WTC11 (cell line): ENCODE measurements at regions not wholly inside any gene's neighbourhood (a gene's known extent, or its start where the extent isn't known, plus 50 kb on each side); places are given as distances from the start of the nearest gene placed in this dataset.

ENCODE experiments used
- ATAC-seq: fragments of 200-7000 bp; cut with Tn5 transposase; 2 replicates; pipeline ENCODE4 v1.10.0; 2021; ENCODE audit warnings: mild to moderate bottlenecking, moderate library complexity
- CTCF ChIA-PET: fragments of 300-600 bp; sonication (Branson Sonifier 250); formaldehyde crosslinking; loops from one replicate; lab custom pipeline; 2021; ENCODE audit warnings: antibody characterized with exemption; lab: Charles Lee
- POLR2A ChIA-PET: fragments of 350-600 bp; sonication (Branson Sonifier 250); formaldehyde crosslinking; loops from one replicate; lab custom pipeline; 2021; ENCODE audit warnings: antibody characterized with exemption; lab: Charles Lee
- DNase-seq: peaks from one replicate; pipeline ENCODE4 v3.0.0; 2021; ENCODE audit warnings: low spot score
- H3K27ac Mint-ChIP-seq: 2 replicates; pipeline ENCODE4 v1.8.0; 2021; ENCODE audit warnings: mixed read lengths
- H3K27me3 Mint-ChIP-seq: 2 replicates; pipeline ENCODE4 v1.8.0; 2021; ENCODE audit warnings: low read depth, mild to moderate bottlenecking, moderate library complexity, mixed read lengths
- H3K36me3 Mint-ChIP-seq: 2 replicates; pipeline ENCODE4 v1.8.0; 2021; ENCODE audit warnings: mixed read lengths
- H3K4me1 Mint-ChIP-seq: 2 replicates; pipeline ENCODE4 v1.8.0; 2022; ENCODE audit warnings: mixed read lengths
- H3K4me3 Mint-ChIP-seq: 2 replicates; pipeline ENCODE4 v1.8.0; 2021; ENCODE audit warnings: mild to moderate bottlenecking, moderate library complexity, mixed read lengths
- H3K9me3 Mint-ChIP-seq: 2 replicates; pipeline ENCODE4 v1.8.0; 2021; ENCODE audit warnings: mixed read lengths
- CREM ChIP-seq: sonication (generic); formaldehyde crosslinking; IDR thresholded peaks from 2 replicates; pipeline ENCODE4 v1.8.1; 2022; ENCODE audit warnings: mild to moderate bottlenecking, missing genetic modification reagents, moderate library complexity
- ELF4 ChIP-seq: sonication (generic); formaldehyde crosslinking; IDR thresholded peaks from 2 replicates; pipeline ENCODE4 v1.8.1; 2022; ENCODE audit warnings: low read depth, mild to moderate bottlenecking, moderate library complexity, missing genetic modification reagents
- EMX1 ChIP-seq: fragments of 250-450 bp; sonication (Bioruptor Pico); IDR thresholded peaks from 2 replicates; pipeline ENCODE4 v1.8.0; 2021; ENCODE audit warnings: mild to moderate bottlenecking
- FOXK1 ChIP-seq: sonication (generic); formaldehyde crosslinking; IDR thresholded peaks from 2 replicates; pipeline ENCODE4 v1.8.0; 2022; ENCODE audit warnings: mild to moderate bottlenecking, moderate library complexity, missing genetic modification reagents
- FOXP1 ChIP-seq: sonication (generic); formaldehyde crosslinking; IDR thresholded peaks from 2 replicates; pipeline ENCODE4 v1.8.0; 2022; ENCODE audit warnings: missing genetic modification reagents, mild to moderate bottlenecking, moderate library complexity, borderline replicate concordance
- IRF2 ChIP-seq: sonication (generic); formaldehyde crosslinking; IDR thresholded peaks from 2 replicates; pipeline ENCODE4 v1.8.0; 2022; ENCODE audit warnings: low read depth, missing genetic modification reagents, borderline replicate concordance
- KAT7 ChIP-seq: sonication (generic); formaldehyde crosslinking; IDR thresholded peaks from 2 replicates; pipeline ENCODE4 v1.8.1; 2023; ENCODE audit warnings: missing genetic modification reagents, mild to moderate bottlenecking, borderline replicate concordance
- MXD4 ChIP-seq: fragments of 250-450 bp; sonication (Bioruptor Pico); IDR thresholded peaks from 2 replicates; pipeline ENCODE4 v1.8.0; 2021; ENCODE audit warnings: mild to moderate bottlenecking, moderate library complexity, borderline replicate concordance
- NFYB ChIP-seq: sonication (generic); formaldehyde crosslinking; conservative IDR thresholded peaks from 2 replicates; pipeline ENCODE4 v1.8.0; 2022; ENCODE audit warnings: low read depth, missing genetic modification reagents
- PRDM15 ChIP-seq: sonication (generic); formaldehyde crosslinking; IDR thresholded peaks from 2 replicates; pipeline ENCODE4 v1.8.0; 2022; ENCODE audit warnings: missing genetic modification reagents
- RORB ChIP-seq: fragments of 250-450 bp; sonication (Bioruptor Pico); IDR thresholded peaks from 2 replicates; pipeline ENCODE4 v1.9.0; 2021; ENCODE audit warnings: mild to moderate bottlenecking
- SMAD4 ChIP-seq: sonication (generic); formaldehyde crosslinking; IDR thresholded peaks from 2 replicates; pipeline ENCODE4 v1.8.0; 2022; ENCODE audit warnings: mild to moderate bottlenecking, missing genetic modification reagents
- SP1 ChIP-seq: sonication (generic); formaldehyde crosslinking; conservative IDR thresholded peaks from 2 replicates; pipeline ENCODE4 v1.8.1; 2022; ENCODE audit warnings: missing genetic modification reagents
- TEAD1 ChIP-seq: sonication (generic); formaldehyde crosslinking; IDR thresholded peaks from 2 replicates; pipeline ENCODE4 v1.8.0; 2022; ENCODE audit warnings: mild to moderate bottlenecking, missing genetic modification reagents
- ZMAT4 ChIP-seq: fragments of 250-450 bp; sonication (Bioruptor Pico); IDR thresholded peaks from 2 replicates; pipeline ENCODE4 v1.9.0; 2021; ENCODE audit warnings: mild to moderate bottlenecking
- ZNF232 ChIP-seq: sonication (generic); formaldehyde crosslinking; IDR thresholded peaks from 2 replicates; pipeline ENCODE4 v1.8.0; 2022; ENCODE audit warnings: mild to moderate bottlenecking, missing genetic modification reagents
- ZNF317 ChIP-seq: sonication (generic); formaldehyde crosslinking; IDR thresholded peaks from 2 replicates; pipeline ENCODE4 v1.8.1; 2023; ENCODE audit warnings: low read depth, mild to moderate bottlenecking, moderate library complexity, missing genetic modification reagents, borderline replicate concordance
- ZNF671 ChIP-seq: fragments of 250-450 bp; sonication (Bioruptor Pico); IDR thresholded peaks from 2 replicates; pipeline ENCODE4 v1.8.0; 2021; ENCODE audit warnings: mild to moderate bottlenecking
- TF ChIP-seq, protein P1 (sequence below): fragments of 250-450 bp; sonication (Bioruptor Pico); IDR thresholded peaks from 2 replicates; pipeline ENCODE4 v1.9.0; 2021; ENCODE audit warnings: moderate library complexity, mild to moderate bottlenecking, inconsistent platforms, borderline replicate concordance
- TF ChIP-seq, protein P2 (sequence below): sonication (generic); formaldehyde crosslinking; IDR thresholded peaks from 2 replicates; pipeline ENCODE4 v1.8.0; 2023; ENCODE audit warnings: missing genetic modification reagents
- TF ChIP-seq, protein P3 (sequence below): sonication (generic); formaldehyde crosslinking; IDR thresholded peaks from 2 replicates; pipeline ENCODE4 v1.8.1; 2023; ENCODE audit warnings: mild to moderate bottlenecking, missing genetic modification reagents, moderate library complexity
- TF ChIP-seq, protein P4 (sequence below): sonication (generic); formaldehyde crosslinking; IDR thresholded peaks from 2 replicates; pipeline ENCODE4 v1.8.1; 2023; ENCODE audit warnings: mild to moderate bottlenecking, missing genetic modification reagents, moderate library complexity
- TF ChIP-seq, protein P5 (sequence below): sonication (generic); formaldehyde crosslinking; IDR thresholded peaks from 2 replicates; pipeline ENCODE4 v1.8.1; 2023; ENCODE audit warnings: mild to moderate bottlenecking, missing genetic modification reagents
- TF ChIP-seq, protein P6 (sequence below): sonication (generic); formaldehyde crosslinking; IDR thresholded peaks from 2 replicates; pipeline ENCODE4 v1.8.0; 2022; ENCODE audit warnings: mild to moderate bottlenecking, missing genetic modification reagents

- H3K27ac Mint-ChIP-seq: peak overlapping the region; percentile 89
Measured at GRCh38 chr9:727767-728166, 113.7 kb upstream of the DMRT1 start.

DNA sequence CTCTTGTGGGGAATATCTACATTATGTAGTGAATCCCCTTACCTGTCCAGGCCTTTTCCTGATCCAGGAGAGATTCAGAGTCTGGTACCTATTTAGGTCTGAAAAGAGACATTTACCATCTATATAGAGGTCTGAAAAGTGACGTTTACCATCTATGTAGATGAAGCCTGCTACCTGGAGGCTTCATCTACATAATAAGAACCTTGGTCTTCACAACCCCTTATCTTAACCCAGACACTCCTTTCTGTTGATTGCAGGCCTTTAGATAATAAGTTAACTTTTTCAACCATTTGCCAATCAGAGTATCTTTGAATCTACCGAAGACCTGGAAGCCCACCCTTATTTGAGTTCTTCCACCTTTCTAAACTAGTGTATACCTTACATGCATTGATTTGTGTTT is 113.0 kb upstream of the DMRT1 start:
- ChIA-PET CTCF (no interaction called here), POLR2A (no interaction called here)
- DNase-seq: no peak
- peak overlapping the region; percentile 21; the same call in 1 of the 2 replicates for H3K4me3 Mint-ChIP-seq
- H3K36me3 Mint-ChIP-seq: peaks cover 25% of the 10 kb centered on the region
- H3K27me3 Mint-ChIP-seq: no peaks in the 10 kb centered on the region
- TF ChIP-seq ZNF232 (CRISPR knock-in tag): no peak
- TF ChIP-seq PRDM15 (CRISPR knock-in tag): no peak
- TF ChIP-seq, protein P1, sequence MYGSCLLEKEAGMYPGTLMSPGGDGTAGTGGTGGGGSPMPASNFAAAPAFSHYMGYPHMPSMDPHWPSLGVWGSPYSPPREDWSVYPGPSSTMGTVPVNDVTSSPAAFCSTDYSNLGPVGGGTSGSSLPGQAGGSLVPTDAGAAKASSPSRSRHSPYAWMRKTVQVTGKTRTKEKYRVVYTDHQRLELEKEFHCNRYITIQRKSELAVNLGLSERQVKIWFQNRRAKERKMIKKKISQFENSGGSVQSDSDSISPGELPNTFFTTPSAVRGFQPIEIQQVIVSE (CRISPR knock-in tag): no peak
- TF ChIP-seq ZMAT4 (CRISPR knock-in tag): no peak
- TF ChIP-seq FOXP1 (CRISPR knock-in tag): no peak
- TF ChIP-seq KAT7: no peak
- no peak for TF ChIP-seq SP1 (CRISPR knock-in tag)
- H3K4me1 Mint-ChIP-seq: peaks cover 56% of the 10 kb centered on the region
- H3K9me3 Mint-ChIP-seq: no peaks in the 10 kb centered on the region
- ATAC-seq: peak; percentile 42
- peak overlapping the region; percentile 89 for H3K27ac Mint-ChIP-seq

More at GRCh38 chr9:727767-728166, 113.7 kb upstream of the DMRT1 start:
- ChIA-PET CTCF (no interaction called here), POLR2A (no interaction called here)
- peaks cover 62% of the 10 kb centered on the region for H3K4me1 Mint-ChIP-seq
- H3K9me3 Mint-ChIP-seq: no peaks in the 10 kb centered on the region
- peak; percentile 71 for ATAC-seq
- TF ChIP-seq TEAD1: 0 out of 2 replicates have a peak, but pooled peaks have one; percentile 77
- TF ChIP-seq, protein P2, sequence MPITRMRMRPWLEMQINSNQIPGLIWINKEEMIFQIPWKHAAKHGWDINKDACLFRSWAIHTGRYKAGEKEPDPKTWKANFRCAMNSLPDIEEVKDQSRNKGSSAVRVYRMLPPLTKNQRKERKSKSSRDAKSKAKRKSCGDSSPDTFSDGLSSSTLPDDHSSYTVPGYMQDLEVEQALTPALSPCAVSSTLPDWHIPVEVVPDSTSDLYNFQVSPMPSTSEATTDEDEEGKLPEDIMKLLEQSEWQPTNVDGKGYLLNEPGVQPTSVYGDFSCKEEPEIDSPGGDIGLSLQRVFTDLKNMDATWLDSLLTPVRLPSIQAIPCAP (CRISPR knock-in tag): no peak
- TF ChIP-seq, protein P3, sequence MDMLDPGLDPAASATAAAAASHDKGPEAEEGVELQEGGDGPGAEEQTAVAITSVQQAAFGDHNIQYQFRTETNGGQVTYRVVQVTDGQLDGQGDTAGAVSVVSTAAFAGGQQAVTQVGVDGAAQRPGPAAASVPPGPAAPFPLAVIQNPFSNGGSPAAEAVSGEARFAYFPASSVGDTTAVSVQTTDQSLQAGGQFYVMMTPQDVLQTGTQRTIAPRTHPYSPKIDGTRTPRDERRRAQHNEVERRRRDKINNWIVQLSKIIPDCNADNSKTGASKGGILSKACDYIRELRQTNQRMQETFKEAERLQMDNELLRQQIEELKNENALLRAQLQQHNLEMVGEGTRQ: peak; percentile 41
- TF ChIP-seq, all 79 proteins: peak for 2
- DNase-seq: no peak
- peak overlapping the region; percentile 21 for H3K4me3 Mint-ChIP-seq
- peaks cover 25% of the 10 kb centered on the region for H3K36me3 Mint-ChIP-seq
- H3K27me3 Mint-ChIP-seq: no peaks in the 10 kb centered on the region

GRCh38 chr9:731474-731873 is 110.0 kb upstream of the DMRT1 start:
- Mint-ChIP-seq H3K9me3 (no peaks in the 10 kb centered on the region), H3K4me1 (peaks cover 35% of the 10 kb centered on the region), H3K27ac (no peak overlapping the region), H3K27me3 (no peaks in the 10 kb centered on the region), H3K36me3 (peaks cover 33% of the 10 kb centered on the region), H3K4me3 (no peak overlapping the region)
- DNase-seq (no peak), ATAC-seq (no peak)
- POLR2A ChIA-PET: no interaction called here
- CTCF ChIA-PET: no interaction called here
- TF ChIP-seq, protein P4, sequence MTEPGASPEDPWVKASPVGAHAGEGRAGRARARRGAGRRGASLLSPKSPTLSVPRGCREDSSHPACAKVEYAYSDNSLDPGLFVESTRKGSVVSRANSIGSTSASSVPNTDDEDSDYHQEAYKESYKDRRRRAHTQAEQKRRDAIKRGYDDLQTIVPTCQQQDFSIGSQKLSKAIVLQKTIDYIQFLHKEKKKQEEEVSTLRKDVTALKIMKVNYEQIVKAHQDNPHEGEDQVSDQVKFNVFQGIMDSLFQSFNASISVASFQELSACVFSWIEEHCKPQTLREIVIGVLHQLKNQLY (CRISPR knock-in tag): no peak
- TF ChIP-seq, protein P5, sequence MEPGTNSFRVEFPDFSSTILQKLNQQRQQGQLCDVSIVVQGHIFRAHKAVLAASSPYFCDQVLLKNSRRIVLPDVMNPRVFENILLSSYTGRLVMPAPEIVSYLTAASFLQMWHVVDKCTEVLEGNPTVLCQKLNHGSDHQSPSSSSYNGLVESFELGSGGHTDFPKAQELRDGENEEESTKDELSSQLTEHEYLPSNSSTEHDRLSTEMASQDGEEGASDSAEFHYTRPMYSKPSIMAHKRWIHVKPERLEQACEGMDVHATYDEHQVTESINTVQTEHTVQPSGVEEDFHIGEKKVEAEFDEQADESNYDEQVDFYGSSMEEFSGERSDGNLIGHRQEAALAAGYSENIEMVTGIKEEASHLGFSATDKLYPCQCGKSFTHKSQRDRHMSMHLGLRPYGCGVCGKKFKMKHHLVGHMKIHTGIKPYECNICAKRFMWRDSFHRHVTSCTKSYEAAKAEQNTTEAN (CRISPR knock-in tag): no peak
- TF ChIP-seq ELF4 (CRISPR knock-in tag) (no peak), ZNF317 (CRISPR knock-in tag) (no peak), MXD4 (CRISPR knock-in tag) (no peak), CREM (CRISPR knock-in tag) (no peak), EMX1 (no peak), FOXK1 (CRISPR knock-in tag) (no peak), NFYB (CRISPR knock-in tag) (no peak), TEAD1 (no peak), RORB (CRISPR knock-in tag) (no peak), IRF2 (CRISPR knock-in tag) (no peak), ZNF671 (CRISPR knock-in tag) (no peak), SMAD4 (CRISPR knock-in tag) (no peak)
- TF ChIP-seq, protein P6, sequence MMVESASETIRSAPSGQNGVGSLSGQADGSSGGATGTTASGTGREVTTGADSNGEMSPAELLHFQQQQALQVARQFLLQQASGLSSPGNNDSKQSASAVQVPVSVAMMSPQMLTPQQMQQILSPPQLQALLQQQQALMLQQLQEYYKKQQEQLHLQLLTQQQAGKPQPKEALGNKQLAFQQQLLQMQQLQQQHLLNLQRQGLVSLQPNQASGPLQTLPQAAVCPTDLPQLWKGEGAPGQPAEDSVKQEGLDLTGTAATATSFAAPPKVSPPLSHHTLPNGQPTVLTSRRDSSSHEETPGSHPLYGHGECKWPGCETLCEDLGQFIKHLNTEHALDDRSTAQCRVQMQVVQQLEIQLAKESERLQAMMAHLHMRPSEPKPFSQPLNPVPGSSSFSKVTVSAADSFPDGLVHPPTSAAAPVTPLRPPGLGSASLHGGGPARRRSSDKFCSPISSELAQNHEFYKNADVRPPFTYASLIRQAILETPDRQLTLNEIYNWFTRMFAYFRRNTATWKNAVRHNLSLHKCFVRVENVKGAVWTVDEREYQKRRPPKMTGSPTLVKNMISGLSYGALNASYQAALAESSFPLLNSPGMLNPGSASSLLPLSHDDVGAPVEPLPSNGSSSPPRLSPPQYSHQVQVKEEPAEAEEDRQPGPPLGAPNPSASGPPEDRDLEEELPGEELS (CRISPR knock-in tag): no peak
